ENCODE measurements at regions not wholly inside any gene's neighbourhood (a gene's known extent, or its start where the extent isn't known, plus 50 kb on each side); places are given as distances from the start of the nearest gene placed in this dataset.

- TF ChIP-seq MYNN (IDR thresholded peaks at IDR 0.05) (peak; percentile 71; the same call in 1 of the 2 replicates), MYNN (CRISPR knock-in tag; IDR thresholded peaks at IDR 0.05) (no peak), CEBPG (CRISPR knock-in tag; IDR thresholded peaks at IDR 0.05) (0 out of 2 replicates have a peak, but pooled peaks have one; percentile 15), CEBPG (tag; conservative IDR thresholded peaks at IDR 0.05 in 1 of 2, IDR thresholded peaks at IDR 0.05 in 1 of 2) (no peak), EGR1 (conservative IDR thresholded peaks at IDR 0.05) (no peak), L3MBTL2 (IDR thresholded peaks at IDR 0.05) (no peak), MAX (CRISPR knock-in tag; IDR thresholded peaks at IDR 0.05) (peak; percentile 64), RB1 (IDR thresholded peaks at IDR 0.05; ENCODE audit: low read depth) (no peak), IRF1 (CRISPR knock-in tag; IDR thresholded peaks at IDR 0.05; ENCODE audit: borderline replicate concordance) (no peak), KDM1A (IDR thresholded peaks at IDR 0.05) (peak in 1 of 2 experiments; percentile 38; a peak in 1 of 4 replicates)
- TF ChIP-seq, protein P1, sequence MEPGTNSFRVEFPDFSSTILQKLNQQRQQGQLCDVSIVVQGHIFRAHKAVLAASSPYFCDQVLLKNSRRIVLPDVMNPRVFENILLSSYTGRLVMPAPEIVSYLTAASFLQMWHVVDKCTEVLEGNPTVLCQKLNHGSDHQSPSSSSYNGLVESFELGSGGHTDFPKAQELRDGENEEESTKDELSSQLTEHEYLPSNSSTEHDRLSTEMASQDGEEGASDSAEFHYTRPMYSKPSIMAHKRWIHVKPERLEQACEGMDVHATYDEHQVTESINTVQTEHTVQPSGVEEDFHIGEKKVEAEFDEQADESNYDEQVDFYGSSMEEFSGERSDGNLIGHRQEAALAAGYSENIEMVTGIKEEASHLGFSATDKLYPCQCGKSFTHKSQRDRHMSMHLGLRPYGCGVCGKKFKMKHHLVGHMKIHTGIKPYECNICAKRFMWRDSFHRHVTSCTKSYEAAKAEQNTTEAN (CRISPR knock-in tag; IDR thresholded peaks at IDR 0.05): peak; percentile 89; the same call in 1 of the 2 replicates
- TF ChIP-seq, protein P2, sequence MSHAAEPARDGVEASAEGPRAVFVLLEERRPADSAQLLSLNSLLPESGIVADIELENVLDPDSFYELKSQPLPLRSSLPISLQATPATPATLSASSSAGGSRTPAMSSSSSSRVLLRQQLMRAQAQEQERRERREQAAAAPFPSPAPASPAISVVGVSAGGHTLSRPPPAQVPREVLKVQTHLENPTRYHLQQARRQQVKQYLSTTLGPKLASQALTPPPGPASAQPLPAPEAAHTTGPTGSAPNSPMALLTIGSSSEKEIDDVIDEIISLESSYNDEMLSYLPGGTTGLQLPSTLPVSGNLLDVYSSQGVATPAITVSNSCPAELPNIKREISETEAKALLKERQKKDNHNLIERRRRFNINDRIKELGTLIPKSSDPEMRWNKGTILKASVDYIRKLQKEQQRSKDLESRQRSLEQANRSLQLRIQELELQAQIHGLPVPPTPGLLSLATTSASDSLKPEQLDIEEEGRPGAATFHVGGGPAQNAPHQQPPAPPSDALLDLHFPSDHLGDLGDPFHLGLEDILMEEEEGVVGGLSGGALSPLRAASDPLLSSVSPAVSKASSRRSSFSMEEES (CRISPR knock-in tag; IDR thresholded peaks at IDR 0.05): no peak
- no peak overlapping the region for H3K4me3 ChIP-seq
- no TSS peak for BruUV-seq (replicated peaks)
- in situ Hi-C loops (cut with MboI) (no loop called here), intact Hi-C loops (cut with micrococcal nuclease) (no loop called here)
- DNase-seq (ENCODE audit: extremely low read depth in 1 of 4, low spot score in 3 of 4) (no peak), FAIRE-seq (no peak), ATAC-seq (no peak)
- no peaks in the 10 kb centered on the region for H3K36me3 ChIP-seq (ENCODE audit: control insufficient read depth, insufficient read depth, low read length)
- peaks cover 0 to 46% of the 10 kb centered on the region in 2 experiments; a peak in 2 of 5 replicates for H3K4me1 ChIP-seq (replicated peaks in 1 of 2; ENCODE audit: control insufficient read depth in 2 of 2, insufficient read depth in 2 of 2, low read length in 2 of 2)
- 33% methylated on average over 18 of the region's 30 CpGs for WGBS (ENCODE audit: insufficient coverage, low coverage, missing lambda C conversion rate)
- ChIA-PET CTCF (ENCODE audit: low intra/inter-chr PET ratio) (no interaction called here), POLR2A (interaction anchor here (0.6 to 1.6 kb wide), 2 partner anchors 19 to 435 kb away, joined by 3 to 5 read pairs; no protein-coding TSS in a partner anchor)
- H4K20me1 ChIP-seq (replicated peaks; ENCODE audit: control insufficient read depth, insufficient read depth, low read length): no peaks in the 10 kb centered on the region
- no peaks in the 10 kb centered on the region for H3K79me2 ChIP-seq (ENCODE audit: control insufficient read depth, insufficient read depth, low read length)
- no peaks in the 10 kb centered on the region for H3K9me1 ChIP-seq (ENCODE audit: control insufficient read depth, insufficient read depth, low read length)
- no peak overlapping the region for H3K27ac ChIP-seq (ENCODE audit: extremely low read depth, low read depth, low read length)
- H2AFZ ChIP-seq (ENCODE audit: low read depth, low read length): no peak overlapping the region
- no peak overlapping the region for H3K4me2 ChIP-seq (ENCODE audit: insufficient read depth, low read length)
- peaks cover 38 to 83% of the 10 kb centered on the region in 2 experiments for H3K27me3 ChIP-seq (ENCODE audit: control insufficient read depth in 2 of 2, insufficient read depth in 2 of 2, low read length in 2 of 2)
- H3K9me3 ChIP-seq (replicated peaks; ENCODE audit: control insufficient read depth, insufficient read depth, low read depth, low read length): no peaks in the 10 kb centered on the region
- H3K9ac ChIP-seq (ENCODE audit: insufficient read depth in 1 of 2, low read depth in 2 of 2, low read length in 2 of 2): peak overlapping the region in 1 of 2 experiments; percentile 26; a peak in 1 of 4 replicates
These were observed 128.8 kb upstream of the NKX1-1 start for GRCh38 chr4:1534876-1535526.

Data from K562 (cell line).